IMR-90 (cell line): ENCODE measurements at regions not wholly inside any gene's neighbourhood (a gene's known extent, or its start where the extent isn't known, plus 50 kb on each side); places are given as distances from the start of the nearest gene placed in this dataset.
"Not testable (repeated sequence)": the region's sequence is repeated elsewhere in the genome, so short reads cannot be mapped to it uniquely, and the experiment has no call there.

Experiments used
- CEBPB ChIP-seq: IDR thresholded peaks from 2 replicates; pipeline ENCODE4 v1.6.1; 2012; ENCODE audit warnings: low read depth, low read length, improper control_type of control experiment
- MAZ ChIP-seq: IDR thresholded peaks from 2 replicates; pipeline ENCODE4 v1.6.1; 2012; ENCODE audit warnings: low read depth, mild to moderate bottlenecking, low read length, improper control_type of control experiment, moderate library complexity, borderline replicate concordance
- NFE2L2 ChIP-seq: fragments of 150-350 bp; IDR thresholded peaks from 2 replicates; pipeline ENCODE4 v1.6.1; 2016; ENCODE audit warnings: low read depth, mild to moderate bottlenecking, low read length
- POLR2A ChIP-seq: IDR thresholded peaks from 2 replicates; pipeline ENCODE4 v1.6.1; 2012; ENCODE audit warnings: mild to moderate bottlenecking, low read depth, low read length
- RAD21 ChIP-seq: IDR thresholded peaks from 2 replicates; pipeline ENCODE4 v1.6.1; 2012; ENCODE audit warnings: low read length, improper control_type of control experiment
- TF ChIP-seq, protein P1 (sequence below): conservative IDR thresholded peaks from 2 replicates; pipeline ENCODE4 v1.5.1; 2012; ENCODE audit warnings: mild to moderate bottlenecking, low read depth, low read length, improper control_type of control experiment

GRCh38 chr5:135742240-135742639 lies 92.2 kb upstream of the SLC25A48 start:
- not testable (repeated sequence) for TF ChIP-seq POLR2A, NFE2L2, RAD21, CEBPB, MAZ
- TF ChIP-seq, protein P1, sequence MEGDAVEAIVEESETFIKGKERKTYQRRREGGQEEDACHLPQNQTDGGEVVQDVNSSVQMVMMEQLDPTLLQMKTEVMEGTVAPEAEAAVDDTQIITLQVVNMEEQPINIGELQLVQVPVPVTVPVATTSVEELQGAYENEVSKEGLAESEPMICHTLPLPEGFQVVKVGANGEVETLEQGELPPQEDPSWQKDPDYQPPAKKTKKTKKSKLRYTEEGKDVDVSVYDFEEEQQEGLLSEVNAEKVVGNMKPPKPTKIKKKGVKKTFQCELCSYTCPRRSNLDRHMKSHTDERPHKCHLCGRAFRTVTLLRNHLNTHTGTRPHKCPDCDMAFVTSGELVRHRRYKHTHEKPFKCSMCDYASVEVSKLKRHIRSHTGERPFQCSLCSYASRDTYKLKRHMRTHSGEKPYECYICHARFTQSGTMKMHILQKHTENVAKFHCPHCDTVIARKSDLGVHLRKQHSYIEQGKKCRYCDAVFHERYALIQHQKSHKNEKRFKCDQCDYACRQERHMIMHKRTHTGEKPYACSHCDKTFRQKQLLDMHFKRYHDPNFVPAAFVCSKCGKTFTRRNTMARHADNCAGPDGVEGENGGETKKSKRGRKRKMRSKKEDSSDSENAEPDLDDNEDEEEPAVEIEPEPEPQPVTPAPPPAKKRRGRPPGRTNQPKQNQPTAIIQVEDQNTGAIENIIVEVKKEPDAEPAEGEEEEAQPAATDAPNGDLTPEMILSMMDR = not testable (repeated sequence)
